ENCODE measurements at regions not wholly inside any gene's neighbourhood (a gene's known extent, or its start where the extent isn't known, plus 50 kb on each side); places are given as distances from the start of the nearest gene placed in this dataset.

GRCh38 chr2:133641942-133642725 is 73.9 kb upstream of the NCKAP5 start:
- TF ChIP-seq EZH2 (IDR thresholded peaks at IDR 0.05; ENCODE audit: borderline replicate concordance, insufficient read depth, low read depth, low read length, poor library complexity, severe bottlenecking) (no peak), CTCF (IDR thresholded peaks at IDR 0.05) (no peak)
